ENCODE measurements at regions not wholly inside any gene's neighbourhood (a gene's known extent, or its start where the extent isn't known, plus 50 kb on each side); places are given as distances from the start of the nearest gene placed in this dataset.

DNA sequence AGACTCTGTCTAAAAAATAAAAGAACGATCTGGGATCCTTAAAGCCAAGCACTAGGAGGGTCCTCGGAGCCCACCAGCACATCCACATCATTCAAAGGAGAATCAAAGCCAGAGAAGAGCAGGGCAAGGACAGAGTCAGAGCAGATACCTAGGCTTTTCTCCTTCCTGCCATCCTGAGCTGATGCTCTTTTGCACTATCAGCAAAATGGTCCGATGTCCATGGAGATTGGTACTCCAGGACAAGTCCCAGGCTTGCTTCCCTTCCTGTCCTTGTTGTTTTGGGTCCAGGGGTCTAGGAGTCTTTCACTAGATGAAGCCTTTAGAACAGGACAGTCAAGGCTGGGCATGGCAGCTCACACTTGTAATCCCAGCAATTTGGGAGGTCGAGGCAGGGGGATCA, 58.0 kb upstream of the ELN start:
- DNase-seq (ENCODE audit: low spot score) = no peak
- no peak overlapping the region for H3K27ac ChIP-seq
- TF ChIP-seq, protein P1, sequence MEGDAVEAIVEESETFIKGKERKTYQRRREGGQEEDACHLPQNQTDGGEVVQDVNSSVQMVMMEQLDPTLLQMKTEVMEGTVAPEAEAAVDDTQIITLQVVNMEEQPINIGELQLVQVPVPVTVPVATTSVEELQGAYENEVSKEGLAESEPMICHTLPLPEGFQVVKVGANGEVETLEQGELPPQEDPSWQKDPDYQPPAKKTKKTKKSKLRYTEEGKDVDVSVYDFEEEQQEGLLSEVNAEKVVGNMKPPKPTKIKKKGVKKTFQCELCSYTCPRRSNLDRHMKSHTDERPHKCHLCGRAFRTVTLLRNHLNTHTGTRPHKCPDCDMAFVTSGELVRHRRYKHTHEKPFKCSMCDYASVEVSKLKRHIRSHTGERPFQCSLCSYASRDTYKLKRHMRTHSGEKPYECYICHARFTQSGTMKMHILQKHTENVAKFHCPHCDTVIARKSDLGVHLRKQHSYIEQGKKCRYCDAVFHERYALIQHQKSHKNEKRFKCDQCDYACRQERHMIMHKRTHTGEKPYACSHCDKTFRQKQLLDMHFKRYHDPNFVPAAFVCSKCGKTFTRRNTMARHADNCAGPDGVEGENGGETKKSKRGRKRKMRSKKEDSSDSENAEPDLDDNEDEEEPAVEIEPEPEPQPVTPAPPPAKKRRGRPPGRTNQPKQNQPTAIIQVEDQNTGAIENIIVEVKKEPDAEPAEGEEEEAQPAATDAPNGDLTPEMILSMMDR (conservative IDR thresholded peaks at IDR 0.05; ENCODE audit: low read depth) = no peak
- ChIA-PET POLR2A (ENCODE audit: low non-redundant PET) (no interaction called here), CTCF (interaction anchor here (0.6 kb wide), 2 partner anchors 235 to 241 kb away, joined by 3 to 6 read pairs; no protein-coding TSS in a partner anchor)

DNA sequence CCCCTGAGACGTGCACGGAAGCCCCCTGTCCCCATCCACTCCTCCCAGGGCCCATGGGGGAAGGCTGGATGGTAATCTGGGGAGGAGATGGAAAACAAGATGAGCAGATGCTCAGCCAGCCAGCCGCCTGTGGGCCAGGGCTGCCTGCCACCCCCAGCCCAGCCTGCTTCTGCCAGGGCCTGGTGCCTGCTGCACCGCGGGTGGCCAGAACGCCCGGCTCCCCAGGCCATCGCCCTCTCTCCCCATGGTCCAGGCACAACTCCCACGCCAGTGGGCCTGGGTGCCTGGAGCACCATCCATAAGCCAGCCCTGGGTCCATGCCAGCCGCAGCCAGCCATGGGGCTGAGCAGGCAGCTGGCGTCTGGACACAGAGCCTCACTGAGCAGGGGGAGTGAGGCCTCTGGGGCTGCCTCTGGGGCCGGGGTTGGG, 57.2 kb upstream of the ELN start:
- TF ChIP-seq, protein P1 (conservative IDR thresholded peaks at IDR 0.05; ENCODE audit: low read depth) = no peak
- CTCF ChIA-PET = interaction anchor here (0.6 to 0.9 kb wide), 2 partner anchors 56 to 242 kb away, joined by 3 to 6 read pairs; no protein-coding TSS in a partner anchor
- POLR2A ChIA-PET (ENCODE audit: low non-redundant PET) = no interaction called here
- no peak overlapping the region for H3K27ac ChIP-seq
- DNase-seq (ENCODE audit: low spot score) = no peak

DNA sequence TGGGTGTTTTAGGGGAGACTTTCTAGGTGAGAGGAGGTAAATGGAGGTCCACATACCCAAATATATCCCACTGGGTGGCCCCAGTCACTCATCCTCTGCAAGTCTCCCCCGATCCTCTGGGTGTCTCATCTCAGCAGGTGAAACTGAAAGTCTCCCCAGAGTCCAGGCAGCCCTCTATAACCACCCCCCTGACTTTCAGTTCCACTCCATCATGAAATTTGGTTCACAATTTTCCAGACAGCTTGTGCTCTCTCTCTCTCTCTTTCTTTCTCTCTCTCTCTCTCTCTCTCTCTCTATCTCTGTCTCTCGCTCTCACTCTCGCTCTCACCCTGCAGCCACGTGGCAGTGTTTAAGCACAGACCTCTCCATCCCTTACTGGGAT, 56.7 kb upstream of the ELN start:
- CTCF ChIA-PET = interaction anchor here (0.9 kb wide), 1 partner anchor 56 kb away, joined by 3 read pairs; no protein-coding TSS in a partner anchor
- POLR2A ChIA-PET (ENCODE audit: low non-redundant PET) = no interaction called here
- H3K27ac ChIP-seq = no peak overlapping the region
- no peak for DNase-seq (ENCODE audit: low spot score)
- TF ChIP-seq, protein P1 (conservative IDR thresholded peaks at IDR 0.05; ENCODE audit: low read depth) = no peak

DNA sequence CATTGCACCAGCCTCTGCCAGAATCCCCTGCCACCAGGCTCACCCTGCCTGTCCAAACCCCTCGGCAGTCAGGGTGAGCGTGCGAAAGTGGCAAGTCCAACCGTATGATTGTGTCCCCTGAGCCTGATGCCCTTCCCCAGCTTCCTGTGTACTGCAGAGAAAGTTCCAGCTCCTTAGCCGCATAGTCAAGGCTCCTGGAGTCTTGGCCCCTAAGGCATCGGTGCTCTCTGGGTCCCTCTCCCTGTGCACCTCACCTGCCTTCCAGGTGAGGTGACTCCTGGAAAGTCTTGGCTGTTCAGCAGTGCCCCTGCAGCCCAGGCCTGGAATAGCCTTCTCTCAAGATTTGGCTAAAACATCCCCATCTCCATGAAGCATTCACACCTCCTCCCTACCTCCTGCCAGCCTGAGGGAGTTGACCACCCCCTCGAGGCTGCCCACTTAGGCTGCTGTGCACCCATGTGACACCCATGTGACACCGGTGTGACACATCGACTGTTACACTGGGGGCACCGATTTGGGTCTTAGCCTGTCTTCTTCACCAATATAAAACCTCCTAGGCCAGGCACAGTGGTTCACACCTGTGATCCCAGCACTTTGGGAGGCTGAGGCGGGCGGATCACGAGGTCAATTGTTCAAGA, 56.1 kb upstream of the ELN start:
- TF ChIP-seq, protein P1 (conservative IDR thresholded peaks at IDR 0.05; ENCODE audit: low read depth) = no peak; the same call in 1 of the 2 replicates
- ChIA-PET POLR2A (ENCODE audit: low non-redundant PET) (no interaction called here), CTCF (interaction anchor here (0.6 kb wide), 1 partner anchor 20 kb away, joined by 3 read pairs; no protein-coding TSS in a partner anchor)
- peak; percentile 40 for DNase-seq (ENCODE audit: low spot score)
- peak overlapping the region; percentile 63 for H3K27ac ChIP-seq

DNA sequence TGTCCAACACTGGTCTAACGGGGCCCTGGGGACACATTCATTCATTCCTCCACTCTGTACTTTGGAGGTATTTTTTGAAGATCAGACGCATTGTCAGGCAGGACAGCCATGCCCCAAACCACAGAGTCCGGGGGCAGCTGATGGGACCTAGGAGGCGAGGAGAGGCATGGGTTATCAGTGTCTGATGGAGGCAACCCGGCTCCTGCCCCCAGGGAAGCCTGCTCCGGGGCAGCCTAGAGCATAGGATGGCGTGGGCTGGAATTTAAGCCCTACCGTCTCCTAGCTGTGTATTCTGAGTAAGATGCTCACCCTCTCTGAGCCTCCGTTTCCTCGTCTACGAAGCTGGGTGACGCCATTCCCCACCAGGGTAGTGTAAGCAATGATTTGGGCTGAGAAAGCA, 55.4 kb upstream of the ELN start:
- TF ChIP-seq, protein P1 (conservative IDR thresholded peaks at IDR 0.05; ENCODE audit: low read depth) = no peak
- peak overlapping the region; percentile 63 for H3K27ac ChIP-seq
- ChIA-PET POLR2A (ENCODE audit: low non-redundant PET) (no interaction called here), CTCF (interaction anchor here (0.6 to 1.5 kb wide), 2 partner anchors 19 to 54 kb away, joined by 3 to 6 read pairs; no protein-coding TSS in a partner anchor)
- no peak for DNase-seq (ENCODE audit: low spot score)

DNA sequence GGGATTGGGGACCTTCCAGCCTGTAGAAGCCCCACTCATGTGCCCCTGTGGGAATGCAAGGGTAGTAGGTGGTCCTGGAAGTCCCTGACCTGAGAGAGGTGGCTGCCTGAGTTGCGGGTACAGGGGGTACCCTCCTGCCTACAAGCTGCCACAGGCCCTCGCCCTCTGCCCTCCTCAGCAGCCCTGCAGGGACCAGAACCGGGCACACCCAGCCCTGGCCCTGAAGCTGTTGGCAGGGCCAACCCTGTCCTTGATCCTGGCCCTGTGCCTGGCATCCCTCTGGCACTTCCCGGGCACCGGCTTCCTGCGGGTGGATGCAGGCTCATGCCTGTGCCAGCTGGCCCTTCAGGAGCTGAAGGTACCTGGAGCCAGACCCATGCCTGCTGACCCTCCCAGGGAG, 54.9 kb upstream of the ELN start:
- CTCF ChIA-PET = interaction anchor here (0.6 to 1.5 kb wide), 2 partner anchors 54 to 81 kb away, joined by 3 to 6 read pairs; no protein-coding TSS in a partner anchor
- POLR2A ChIA-PET (ENCODE audit: low non-redundant PET) = no interaction called here
- H3K27ac ChIP-seq = peak overlapping the region; percentile 63
- no peak for DNase-seq (ENCODE audit: low spot score)
- TF ChIP-seq, protein P1 (conservative IDR thresholded peaks at IDR 0.05; ENCODE audit: low read depth) = no peak

Data from RWPE1 (cell line).